Vagina (tissue), 2 donors: ENCODE measurements at regions not wholly inside any gene's neighbourhood (a gene's known extent, or its start where the extent isn't known, plus 50 kb on each side); places are given as distances from the start of the nearest gene placed in this dataset.

Experiments used
- POLR2A ChIP-seq, 2 donors: fragments of 450-650 bp; IDR thresholded peaks; one replicate each; pipeline ENCODE4 v1.6.1; 2017; ENCODE audit warnings: antibody characterized with exemption in 2 of 2, mild to moderate bottlenecking in 2 of 2, moderate library complexity in 2 of 2
- POLR2AphosphoS5 ChIP-seq, 2 donors: sonication (generic); formaldehyde crosslinking; IDR thresholded peaks; one replicate each; pipeline ENCODE4 v1.9.0; 2017; ENCODE audit warnings: antibody characterized with exemption in 2 of 2, mild to moderate bottlenecking in 2 of 2, low read depth in 1 of 2; ENCODE audit not compliant: insufficient read depth in 1 of 2
- TF ChIP-seq, protein P1 (sequence below), 3 experiments: fragments of 450-650 bp in 2 of 3; fragments of 200-600 bp in 1 of 3; sonication (generic) in 1 of 3; IDR thresholded peaks; one replicate each; pipeline ENCODE4 v1.5.1; 2017 to 2019; ENCODE audit warnings: antibody characterized with exemption in 3 of 3, mild to moderate bottlenecking in 2 of 3, moderate library complexity in 2 of 3

- TF ChIP-seq, protein P1, sequence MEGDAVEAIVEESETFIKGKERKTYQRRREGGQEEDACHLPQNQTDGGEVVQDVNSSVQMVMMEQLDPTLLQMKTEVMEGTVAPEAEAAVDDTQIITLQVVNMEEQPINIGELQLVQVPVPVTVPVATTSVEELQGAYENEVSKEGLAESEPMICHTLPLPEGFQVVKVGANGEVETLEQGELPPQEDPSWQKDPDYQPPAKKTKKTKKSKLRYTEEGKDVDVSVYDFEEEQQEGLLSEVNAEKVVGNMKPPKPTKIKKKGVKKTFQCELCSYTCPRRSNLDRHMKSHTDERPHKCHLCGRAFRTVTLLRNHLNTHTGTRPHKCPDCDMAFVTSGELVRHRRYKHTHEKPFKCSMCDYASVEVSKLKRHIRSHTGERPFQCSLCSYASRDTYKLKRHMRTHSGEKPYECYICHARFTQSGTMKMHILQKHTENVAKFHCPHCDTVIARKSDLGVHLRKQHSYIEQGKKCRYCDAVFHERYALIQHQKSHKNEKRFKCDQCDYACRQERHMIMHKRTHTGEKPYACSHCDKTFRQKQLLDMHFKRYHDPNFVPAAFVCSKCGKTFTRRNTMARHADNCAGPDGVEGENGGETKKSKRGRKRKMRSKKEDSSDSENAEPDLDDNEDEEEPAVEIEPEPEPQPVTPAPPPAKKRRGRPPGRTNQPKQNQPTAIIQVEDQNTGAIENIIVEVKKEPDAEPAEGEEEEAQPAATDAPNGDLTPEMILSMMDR (IDR thresholded peaks at IDR 0.05): no peak
- no peak for TF ChIP-seq POLR2A (IDR thresholded peaks at IDR 0.05)
- no peak for TF ChIP-seq POLR2AphosphoS5 (IDR thresholded peaks at IDR 0.05; ENCODE audit: insufficient read depth in 1 of 2, low read depth in 1 of 2)
Measured at GRCh38 chr5:107790671-107791070, 119.9 kb upstream of the EFNA5 start.
